OCI-LY7 (cell line): ENCODE measurements at regions not wholly inside any gene's neighbourhood (a gene's known extent, or its start where the extent isn't known, plus 50 kb on each side); places are given as distances from the start of the nearest gene placed in this dataset.

ENCODE experiments used
- BruUV-seq: library from RNA; stranded (reverse); fragments of 400-500 nt; replicated peaks from 2 replicates; lab custom pipeline; 2021; lab: Mats Ljungman, UMichigan
- CTCF ChIA-PET: fragments of 300-600 bp; sonication (Branson Sonifier 250); formaldehyde crosslinking; loops from one replicate; lab custom pipeline; 2022; ENCODE audit warnings: antibody characterized with exemption; ENCODE audit not compliant: unreplicated experiment; lab: Charles Lee
- POLR2A ChIA-PET: fragments of 300-600 bp; sonication (Branson Sonifier 250); formaldehyde crosslinking; loops from one replicate; lab custom pipeline; 2022; ENCODE audit warnings: antibody characterized with exemption; lab: Charles Lee
- DNase-seq: peaks from one replicate; pipeline ENCODE4 v3.0.0-alpha.2; 2015; ENCODE audit warnings: low spot score
- H2AFZ ChIP-seq: fragments of 200-600 bp; sonication (generic), shearing (Covaris generic); 2 replicates; pipeline ENCODE4 v1.6.1; 2014; ENCODE audit warnings: mild to moderate bottlenecking, antibody characterized with exemption, low read length, moderate library complexity
- H3K27ac ChIP-seq: fragments of 200-600 bp; sonication (generic); 2 replicates; pipeline ENCODE4 v1.5.1; 2014; ENCODE audit warnings: mixed run types, low read depth, mild to moderate bottlenecking, moderate library complexity, low read length, inconsistent platforms; ENCODE audit not compliant: poor library complexity, severe bottlenecking
- H3K36me3 ChIP-seq: fragments of 200-600 bp; sonication (generic); 2 replicates; pipeline ENCODE4 v1.6.1; 2014; ENCODE audit warnings: mild to moderate bottlenecking, antibody characterized with exemption, low read length, moderate library complexity, mixed read lengths; ENCODE audit not compliant: insufficient read depth
- H3K4me1 ChIP-seq: fragments of 200-600 bp; sonication (generic); 2 replicates; pipeline ENCODE4 v1.5.1; 2014; ENCODE audit warnings: mild to moderate bottlenecking, low read length; ENCODE audit not compliant: insufficient read depth, poor library complexity, severe bottlenecking
- H3K4me2 ChIP-seq: fragments of 200-600 bp; sonication (generic); 2 replicates; pipeline ENCODE4 v1.6.1; 2014; ENCODE audit warnings: mild to moderate bottlenecking, low read length
- H3K4me3 ChIP-seq: fragments of 200-600 bp; sonication (generic); 2 replicates; pipeline ENCODE4 v1.5.1; 2014; ENCODE audit warnings: mild to moderate bottlenecking, low read depth, low read length; ENCODE audit not compliant: poor library complexity, severe bottlenecking
- H3K79me2 ChIP-seq: fragments of 200-600 bp; sonication (generic); 2 replicates; pipeline ENCODE4 v1.6.1; 2016; ENCODE audit warnings: low read depth, mild to moderate bottlenecking, low read length, moderate library complexity, mixed read lengths; ENCODE audit not compliant: insufficient read depth
- H3K9me2 ChIP-seq: fragments of 200-600 bp; sonication (generic); 2 replicates; pipeline ENCODE4 v1.6.1; 2016; ENCODE audit warnings: mild to moderate bottlenecking, low read length, mixed read lengths; ENCODE audit not compliant: insufficient read depth
- H3K9me3 ChIP-seq: fragments of 200-600 bp; sonication (generic); 2 replicates; pipeline ENCODE4 v1.6.1; 2014; ENCODE audit warnings: mild to moderate bottlenecking, mixed run types, low read length, mixed read lengths
- H4K20me1 ChIP-seq: fragments of 200-600 bp; sonication (generic); 2 replicates; pipeline ENCODE4 v1.6.1; 2014; ENCODE audit warnings: mild to moderate bottlenecking, antibody characterized with exemption, low read length, moderate library complexity, mixed read lengths; ENCODE audit not compliant: insufficient read depth
- CTCF ChIP-seq: fragments of 200-600 bp; sonication (generic); conservative IDR thresholded peaks from 2 replicates; pipeline ENCODE4 v1.5.1; 2014; ENCODE audit warnings: mild to moderate bottlenecking, antibody characterized with exemption, low read length, moderate library complexity, mixed read lengths
- EZH2phosphoT487 ChIP-seq: fragments of 200-600 bp; sonication (generic); IDR thresholded peaks from 2 replicates; pipeline ENCODE4 v1.6.1; 2018; ENCODE audit warnings: low read depth, borderline replicate concordance, mild to moderate bottlenecking, mixed run types, antibody characterized with exemption, low read length, moderate library complexity, mixed read lengths
- intact Hi-C: fragments of 100-400 bp; cut with micrococcal nuclease; formaldehyde crosslinking; loops from one replicate; pipeline ENCODE4 v1.10.0; 2022; ENCODE audit not compliant: unreplicated experiment

DNA sequence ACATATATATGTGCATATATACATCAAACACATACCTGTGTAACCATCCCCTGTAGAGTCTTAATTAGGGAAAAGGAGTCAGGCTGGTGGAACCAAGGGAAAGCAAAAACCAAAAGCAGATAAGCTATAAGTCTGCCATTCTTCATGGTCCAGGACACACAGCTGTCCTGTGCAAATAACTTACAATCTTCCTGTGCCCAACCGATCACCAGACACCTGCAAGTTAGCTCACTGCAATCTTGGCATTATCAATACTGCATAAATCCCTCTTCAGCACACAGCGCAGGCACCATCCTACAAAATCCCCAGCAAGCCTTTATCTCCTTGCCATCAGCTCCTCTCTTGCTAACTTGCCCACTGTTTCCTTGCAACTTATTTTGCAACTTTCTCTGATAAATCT is 60.8 kb upstream of the DYNAP start:
- Histone ChIP-seq H3K36me3 (no peaks in the 10 kb centered on the region; the same call in 1 of the 2 replicates), H4K20me1 (no peaks in the 10 kb centered on the region), H3K27ac (peak overlapping the region; percentile 84), H3K4me2 (peak overlapping the region; percentile 79), H3K4me1 (peaks cover 44% of the 10 kb centered on the region), H3K79me2 (no peaks in the 10 kb centered on the region), H3K9me3 (0 out of 2 replicates have a peak, but pooled peaks cover 6% of the 10 kb centered on the region), H2AFZ (peak overlapping the region; percentile 63; the same call in 1 of the 2 replicates), H3K9me2 (no peaks in the 10 kb centered on the region), H3K4me3 (peak overlapping the region; percentile 53)
- ChIA-PET CTCF (no interaction called here), POLR2A (interaction anchor here (0.7 kb wide), 1 partner anchor 17 kb away, joined by 3 read pairs; no protein-coding TSS in a partner anchor)
- DNase-seq: peak; percentile 56
- no TSS peak for BruUV-seq
- intact Hi-C loops: no loop called here
- TF ChIP-seq EZH2phosphoT487 (no peak), CTCF (no peak)

DNA sequence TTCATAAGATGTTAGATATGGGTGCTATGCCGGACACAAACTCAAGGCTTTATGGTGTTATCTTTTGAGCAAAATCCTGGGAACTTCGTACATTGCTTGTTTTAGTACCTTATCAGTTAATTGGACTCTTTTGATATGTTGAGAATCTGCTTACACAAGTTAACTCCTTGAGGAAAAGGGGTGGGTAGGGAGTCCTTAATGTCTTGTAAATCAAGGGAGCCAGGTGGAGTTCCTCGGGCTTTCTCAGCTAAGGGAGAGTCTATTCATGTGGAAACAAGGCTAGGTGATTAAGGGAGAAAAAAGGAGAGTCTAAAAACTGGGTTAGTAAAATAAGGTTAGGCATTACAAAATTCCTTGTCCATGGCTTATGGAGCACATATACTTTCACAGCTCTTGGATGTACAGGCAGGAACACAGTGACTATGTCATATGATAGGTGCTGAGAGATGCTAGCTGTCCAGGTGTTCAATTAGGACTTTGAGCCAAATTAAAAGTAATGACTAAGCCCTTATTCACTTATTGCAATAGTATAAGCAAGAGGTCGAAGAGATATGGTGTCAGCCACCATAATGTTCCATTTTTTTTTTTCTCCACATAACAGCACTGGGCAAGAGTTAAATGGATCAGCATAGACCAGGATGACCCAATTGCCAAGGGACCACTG is 59.5 kb upstream of the DYNAP start:
- DNase-seq: no peak
- H3K79me2 ChIP-seq: no peaks in the 10 kb centered on the region
- peak overlapping the region; percentile 63; the same call in 1 of the 2 replicates for H2AFZ ChIP-seq
- no TSS peak for BruUV-seq
- TF ChIP-seq EZH2phosphoT487 (no peak), CTCF (no peak)
- peak overlapping the region; percentile 84 for H3K27ac ChIP-seq
- CTCF ChIA-PET: no interaction called here
- POLR2A ChIA-PET: no interaction called here
- no peaks in the 10 kb centered on the region; the same call in 1 of the 2 replicates for H3K36me3 ChIP-seq
- no peaks in the 10 kb centered on the region for H4K20me1 ChIP-seq
- no peak overlapping the region for H3K4me3 ChIP-seq
- H3K4me2 ChIP-seq: peak overlapping the region; percentile 79
- peaks cover 44% of the 10 kb centered on the region for H3K4me1 ChIP-seq
- H3K9me3 ChIP-seq: 0 out of 2 replicates have a peak, but pooled peaks cover 6% of the 10 kb centered on the region
- no peaks in the 10 kb centered on the region for H3K9me2 ChIP-seq
- intact Hi-C loops: no loop called here

- Histone ChIP-seq H4K20me1 (no peaks in the 10 kb centered on the region), H3K9me3 (0 out of 2 replicates have a peak, but pooled peaks cover 6% of the 10 kb centered on the region), H3K9me2 (no peaks in the 10 kb centered on the region), H3K4me2 (peak overlapping the region; percentile 79; the same call in 1 of the 2 replicates), H3K27ac (peak overlapping the region; percentile 84), H2AFZ (peak overlapping the region; percentile 63; the same call in 1 of the 2 replicates), H3K4me3 (no peak overlapping the region), H3K79me2 (no peaks in the 10 kb centered on the region), H3K36me3 (no peaks in the 10 kb centered on the region; the same call in 1 of the 2 replicates), H3K4me1 (peaks cover 44% of the 10 kb centered on the region)
- DNase-seq: peak; percentile 65
- CTCF ChIA-PET: no interaction called here
- no peak for TF ChIP-seq CTCF
- no peak for TF ChIP-seq EZH2phosphoT487
- POLR2A ChIA-PET: no interaction called here
- BruUV-seq: no TSS peak
- intact Hi-C loops: no loop called here
Measured at GRCh38 chr18:54532222-54532621, 58.8 kb upstream of the DYNAP start.
